ENCODE measurements at regions not wholly inside any gene's neighbourhood (a gene's known extent, or its start where the extent isn't known, plus 50 kb on each side); places are given as distances from the start of the nearest gene placed in this dataset.

GRCh38 chr4:140211693-140212092 lies 57.7 kb upstream of the MAML3 start:
- no peak for DNase-seq

DNA sequence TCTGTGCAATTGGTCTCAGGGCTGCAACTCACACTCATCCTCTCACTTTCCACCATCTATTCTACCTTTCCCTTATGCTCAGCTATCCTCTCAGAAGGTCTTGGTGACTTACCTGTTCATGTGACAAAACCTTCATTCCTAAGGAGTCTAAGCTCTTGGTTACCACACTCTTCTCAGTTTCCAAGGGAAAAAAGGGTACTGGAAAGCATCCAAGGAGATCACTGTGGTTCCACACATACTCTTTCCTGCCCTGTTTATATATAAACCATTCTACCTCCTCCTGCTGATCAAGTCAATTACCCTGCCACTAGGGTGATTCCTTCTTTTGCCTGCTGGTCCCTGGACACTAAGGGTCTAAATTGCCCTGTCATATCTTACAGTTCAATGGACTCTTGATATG lies 57.2 kb upstream of the MAML3 start:
- DNase-seq = no peak

DNA sequence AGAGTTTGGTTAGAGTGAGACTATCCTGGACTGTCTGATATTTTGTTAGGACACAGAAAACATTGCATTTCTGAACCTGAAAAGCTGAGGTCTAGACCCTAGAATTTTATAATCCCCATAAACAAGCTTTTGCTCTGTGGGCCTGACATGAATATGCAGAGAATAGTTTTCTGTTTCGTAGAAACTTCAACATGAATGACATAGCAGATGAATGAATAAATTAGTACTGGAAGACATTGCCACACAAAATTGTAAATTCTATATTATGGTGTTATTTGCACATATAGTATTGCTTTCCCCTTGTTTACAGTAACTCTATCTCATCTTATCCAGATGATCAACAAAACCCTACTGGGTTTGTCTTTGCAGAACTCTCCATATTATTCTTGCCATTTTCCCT lies 54.9 kb upstream of the MAML3 start:
- DNase-seq = no peak

Data from inflammatory macrophage treated with lipopolysaccharide for 1 hour (primary cell).